Right lobe of liver (tissue), 4 donors: ENCODE measurements at regions not wholly inside any gene's neighbourhood (a gene's known extent, or its start where the extent isn't known, plus 50 kb on each side); places are given as distances from the start of the nearest gene placed in this dataset.

Source experiments
- CTCF ChIP-seq, 4 donors: fragments of 200-600 bp in 3 of 4; fragments of 450-650 bp in 1 of 4; IDR thresholded peaks; one replicate each; pipeline versions ENCODE4 v1.5.1 to v1.8.0; 2016 to 2022; ENCODE audit warnings: antibody characterized with exemption in 4 of 4, mild to moderate bottlenecking in 2 of 4
- POLR2A ChIP-seq: fragments of 450-650 bp; IDR thresholded peaks from one replicate; pipeline ENCODE4 v1.6.1; 2017; ENCODE audit warnings: antibody characterized with exemption, mild to moderate bottlenecking
- donor health status: DM: no; HTN: no; CAD: no.
- donor health status: DM: no; HTN: no; CAD: no.
- donor health status: DM: no; HTN: yes; CAD: no.

- TF ChIP-seq CTCF (IDR thresholded peaks at IDR 0.05) (no peak), POLR2A (no peak)
Observed at GRCh38 chr22:47663615-47664605, 901.5 kb downstream of the TBC1D22A start.
